WTC11 (cell line): ENCODE measurements at regions not wholly inside any gene's neighbourhood (a gene's known extent, or its start where the extent isn't known, plus 50 kb on each side); places are given as distances from the start of the nearest gene placed in this dataset.
A peak's percentile ranks its signal among the peaks of the same experiment; 100 is the strongest.

Source experiments
- ATAC-seq: fragments of 200-7000 bp; cut with Tn5 transposase; 2 replicates; pipeline ENCODE4 v1.10.0; 2021; ENCODE audit warnings: mild to moderate bottlenecking, moderate library complexity
- CTCF ChIA-PET: fragments of 300-600 bp; sonication (Branson Sonifier 250); formaldehyde crosslinking; loops from one replicate; lab custom pipeline; 2021; ENCODE audit warnings: antibody characterized with exemption; lab: Charles Lee
- POLR2A ChIA-PET: fragments of 350-600 bp; sonication (Branson Sonifier 250); formaldehyde crosslinking; loops from one replicate; lab custom pipeline; 2021; ENCODE audit warnings: antibody characterized with exemption; lab: Charles Lee
- DNase-seq: peaks from one replicate; pipeline ENCODE4 v3.0.0; 2021; ENCODE audit warnings: low spot score
- H3K27ac Mint-ChIP-seq: 2 replicates; pipeline ENCODE4 v1.8.0; 2021; ENCODE audit warnings: mixed read lengths
- H3K27me3 Mint-ChIP-seq: 2 replicates; pipeline ENCODE4 v1.8.0; 2021; ENCODE audit warnings: low read depth, mild to moderate bottlenecking, moderate library complexity, mixed read lengths
- H3K36me3 Mint-ChIP-seq: 2 replicates; pipeline ENCODE4 v1.8.0; 2021; ENCODE audit warnings: mixed read lengths
- H3K4me1 Mint-ChIP-seq: 2 replicates; pipeline ENCODE4 v1.8.0; 2022; ENCODE audit warnings: mixed read lengths
- H3K4me3 Mint-ChIP-seq: 2 replicates; pipeline ENCODE4 v1.8.0; 2021; ENCODE audit warnings: mild to moderate bottlenecking, moderate library complexity, mixed read lengths
- H3K9me3 Mint-ChIP-seq: 2 replicates; pipeline ENCODE4 v1.8.0; 2021; ENCODE audit warnings: mixed read lengths
- IRF2 ChIP-seq: sonication (generic); formaldehyde crosslinking; IDR thresholded peaks from 2 replicates; pipeline ENCODE4 v1.8.0; 2022; ENCODE audit warnings: low read depth, missing genetic modification reagents, borderline replicate concordance
- MXD4 ChIP-seq: fragments of 250-450 bp; sonication (Bioruptor Pico); IDR thresholded peaks from 2 replicates; pipeline ENCODE4 v1.8.0; 2021; ENCODE audit warnings: mild to moderate bottlenecking, moderate library complexity, borderline replicate concordance
- NFATC4 ChIP-seq: fragments of 250-450 bp; sonication (Bioruptor Pico); IDR thresholded peaks from 2 replicates; pipeline ENCODE4 v1.9.0; 2021; ENCODE audit warnings: mild to moderate bottlenecking
- NFE2L1 ChIP-seq: sonication (generic); formaldehyde crosslinking; IDR thresholded peaks from 2 replicates; pipeline ENCODE4 v1.8.1; 2023; ENCODE audit warnings: missing genetic modification reagents
- NR2C2 ChIP-seq: sonication (generic); formaldehyde crosslinking; IDR thresholded peaks from 2 replicates; pipeline ENCODE4 v1.8.0; 2022; ENCODE audit warnings: mild to moderate bottlenecking, missing genetic modification reagents
- TCF7 ChIP-seq: sonication (generic); formaldehyde crosslinking; IDR thresholded peaks from 2 replicates; pipeline ENCODE4 v1.8.0; 2022; ENCODE audit warnings: mild to moderate bottlenecking, low read depth, missing genetic modification reagents, moderate library complexity
- ZBTB21 ChIP-seq: sonication (generic); formaldehyde crosslinking; IDR thresholded peaks from 2 replicates; pipeline ENCODE4 v1.8.1; 2023; ENCODE audit warnings: mild to moderate bottlenecking, missing genetic modification reagents, borderline replicate concordance
- TF ChIP-seq, protein P1 (sequence below): fragments of 250-450 bp; sonication (Bioruptor Pico); IDR thresholded peaks from 2 replicates; pipeline ENCODE4 v1.9.0; 2021; ENCODE audit warnings: mild to moderate bottlenecking
- TF ChIP-seq, protein P2 (sequence below): sonication (generic); formaldehyde crosslinking; IDR thresholded peaks from 2 replicates; pipeline ENCODE4 v1.8.1; 2022; ENCODE audit warnings: low read depth, mild to moderate bottlenecking, moderate library complexity, missing genetic modification reagents, borderline replicate concordance
- TF ChIP-seq, protein P3 (sequence below): sonication (generic); formaldehyde crosslinking; IDR thresholded peaks from 2 replicates; pipeline ENCODE4 v1.8.1; 2023; ENCODE audit warnings: mild to moderate bottlenecking, missing genetic modification reagents
- TF ChIP-seq, protein P4 (sequence below): sonication (generic); formaldehyde crosslinking; IDR thresholded peaks from 2 replicates; pipeline ENCODE4 v1.8.0; 2023; ENCODE audit warnings: missing genetic modification reagents, mild to moderate bottlenecking, borderline replicate concordance
- TF ChIP-seq, protein P5 (sequence below): sonication (generic); formaldehyde crosslinking; IDR thresholded peaks from 2 replicates; pipeline ENCODE4 v1.8.0; 2023; ENCODE audit warnings: mild to moderate bottlenecking, missing genetic modification reagents
- TF ChIP-seq, protein P6 (sequence below): sonication (generic); formaldehyde crosslinking; IDR thresholded peaks from 2 replicates; pipeline ENCODE4 v1.8.1; 2022; ENCODE audit warnings: missing genetic modification reagents, borderline replicate concordance

DNA sequence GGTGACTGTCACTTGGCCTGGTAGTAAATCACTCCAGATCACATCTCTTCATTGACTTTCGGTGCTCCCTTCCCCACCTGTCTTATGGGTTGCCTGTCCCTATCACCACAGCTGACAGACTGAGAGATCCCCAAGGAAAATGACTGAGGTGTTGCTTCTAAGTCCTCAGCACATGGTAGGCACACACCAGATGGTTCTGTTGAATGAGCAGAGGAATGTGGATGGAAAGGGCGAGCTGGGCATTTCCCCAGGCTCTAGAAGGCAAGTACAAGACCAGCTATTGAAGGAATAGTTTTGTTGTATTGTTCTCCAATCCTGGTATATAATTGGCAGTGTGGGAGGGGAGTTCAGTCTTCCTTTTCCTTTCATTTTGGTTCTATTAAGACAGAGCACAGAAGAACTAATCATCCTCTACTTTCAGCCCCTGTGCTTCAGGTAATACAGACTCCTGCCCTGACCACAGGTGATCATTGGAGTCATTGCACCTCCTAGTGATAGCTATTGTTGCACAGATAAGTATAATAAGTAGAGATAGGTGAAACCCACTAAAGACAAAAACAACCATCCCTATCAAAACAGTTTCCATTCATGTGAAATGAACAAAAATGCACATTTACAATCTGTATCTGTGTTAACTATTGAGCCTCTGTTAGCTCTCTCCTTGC lies 158.6 kb downstream of the TRAM1L1 start:
- DNase-seq (no peak), ATAC-seq (peak; percentile 42)
- peak overlapping the region; percentile 70 for H3K4me3 Mint-ChIP-seq
- ChIA-PET CTCF (interaction anchor here (0.8 kb wide), 1 partner anchor 77 kb away, joined by 3 read pairs; no protein-coding TSS in a partner anchor), POLR2A (interaction anchor here (0.5 kb wide), 1 partner anchor 130 kb away, joined by 4 read pairs; no protein-coding TSS in a partner anchor)
- TF ChIP-seq, protein P1, sequence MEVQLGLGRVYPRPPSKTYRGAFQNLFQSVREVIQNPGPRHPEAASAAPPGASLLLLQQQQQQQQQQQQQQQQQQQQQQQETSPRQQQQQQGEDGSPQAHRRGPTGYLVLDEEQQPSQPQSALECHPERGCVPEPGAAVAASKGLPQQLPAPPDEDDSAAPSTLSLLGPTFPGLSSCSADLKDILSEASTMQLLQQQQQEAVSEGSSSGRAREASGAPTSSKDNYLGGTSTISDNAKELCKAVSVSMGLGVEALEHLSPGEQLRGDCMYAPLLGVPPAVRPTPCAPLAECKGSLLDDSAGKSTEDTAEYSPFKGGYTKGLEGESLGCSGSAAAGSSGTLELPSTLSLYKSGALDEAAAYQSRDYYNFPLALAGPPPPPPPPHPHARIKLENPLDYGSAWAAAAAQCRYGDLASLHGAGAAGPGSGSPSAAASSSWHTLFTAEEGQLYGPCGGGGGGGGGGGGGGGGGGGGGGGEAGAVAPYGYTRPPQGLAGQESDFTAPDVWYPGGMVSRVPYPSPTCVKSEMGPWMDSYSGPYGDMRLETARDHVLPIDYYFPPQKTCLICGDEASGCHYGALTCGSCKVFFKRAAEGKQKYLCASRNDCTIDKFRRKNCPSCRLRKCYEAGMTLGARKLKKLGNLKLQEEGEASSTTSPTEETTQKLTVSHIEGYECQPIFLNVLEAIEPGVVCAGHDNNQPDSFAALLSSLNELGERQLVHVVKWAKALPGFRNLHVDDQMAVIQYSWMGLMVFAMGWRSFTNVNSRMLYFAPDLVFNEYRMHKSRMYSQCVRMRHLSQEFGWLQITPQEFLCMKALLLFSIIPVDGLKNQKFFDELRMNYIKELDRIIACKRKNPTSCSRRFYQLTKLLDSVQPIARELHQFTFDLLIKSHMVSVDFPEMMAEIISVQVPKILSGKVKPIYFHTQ (CRISPR knock-in tag): no peak
- TF ChIP-seq MXD4 (no peak), ZBTB21 (CRISPR knock-in tag) (no peak), NR2C2 (CRISPR knock-in tag) (no peak), NFE2L1 (CRISPR knock-in tag) (no peak), NFATC4 (CRISPR knock-in tag) (no peak), TCF7 (CRISPR knock-in tag) (no peak), IRF2 (no peak)
- TF ChIP-seq, protein P2, sequence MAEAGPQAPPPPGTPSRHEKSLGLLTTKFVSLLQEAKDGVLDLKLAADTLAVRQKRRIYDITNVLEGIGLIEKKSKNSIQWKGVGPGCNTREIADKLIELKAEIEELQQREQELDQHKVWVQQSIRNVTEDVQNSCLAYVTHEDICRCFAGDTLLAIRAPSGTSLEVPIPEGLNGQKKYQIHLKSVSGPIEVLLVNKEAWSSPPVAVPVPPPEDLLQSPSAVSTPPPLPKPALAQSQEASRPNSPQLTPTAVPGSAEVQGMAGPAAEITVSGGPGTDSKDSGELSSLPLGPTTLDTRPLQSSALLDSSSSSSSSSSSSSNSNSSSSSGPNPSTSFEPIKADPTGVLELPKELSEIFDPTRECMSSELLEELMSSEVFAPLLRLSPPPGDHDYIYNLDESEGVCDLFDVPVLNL (CRISPR knock-in tag): no peak
- TF ChIP-seq, protein P3, sequence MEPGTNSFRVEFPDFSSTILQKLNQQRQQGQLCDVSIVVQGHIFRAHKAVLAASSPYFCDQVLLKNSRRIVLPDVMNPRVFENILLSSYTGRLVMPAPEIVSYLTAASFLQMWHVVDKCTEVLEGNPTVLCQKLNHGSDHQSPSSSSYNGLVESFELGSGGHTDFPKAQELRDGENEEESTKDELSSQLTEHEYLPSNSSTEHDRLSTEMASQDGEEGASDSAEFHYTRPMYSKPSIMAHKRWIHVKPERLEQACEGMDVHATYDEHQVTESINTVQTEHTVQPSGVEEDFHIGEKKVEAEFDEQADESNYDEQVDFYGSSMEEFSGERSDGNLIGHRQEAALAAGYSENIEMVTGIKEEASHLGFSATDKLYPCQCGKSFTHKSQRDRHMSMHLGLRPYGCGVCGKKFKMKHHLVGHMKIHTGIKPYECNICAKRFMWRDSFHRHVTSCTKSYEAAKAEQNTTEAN (CRISPR knock-in tag): no peak
- TF ChIP-seq, protein P4, sequence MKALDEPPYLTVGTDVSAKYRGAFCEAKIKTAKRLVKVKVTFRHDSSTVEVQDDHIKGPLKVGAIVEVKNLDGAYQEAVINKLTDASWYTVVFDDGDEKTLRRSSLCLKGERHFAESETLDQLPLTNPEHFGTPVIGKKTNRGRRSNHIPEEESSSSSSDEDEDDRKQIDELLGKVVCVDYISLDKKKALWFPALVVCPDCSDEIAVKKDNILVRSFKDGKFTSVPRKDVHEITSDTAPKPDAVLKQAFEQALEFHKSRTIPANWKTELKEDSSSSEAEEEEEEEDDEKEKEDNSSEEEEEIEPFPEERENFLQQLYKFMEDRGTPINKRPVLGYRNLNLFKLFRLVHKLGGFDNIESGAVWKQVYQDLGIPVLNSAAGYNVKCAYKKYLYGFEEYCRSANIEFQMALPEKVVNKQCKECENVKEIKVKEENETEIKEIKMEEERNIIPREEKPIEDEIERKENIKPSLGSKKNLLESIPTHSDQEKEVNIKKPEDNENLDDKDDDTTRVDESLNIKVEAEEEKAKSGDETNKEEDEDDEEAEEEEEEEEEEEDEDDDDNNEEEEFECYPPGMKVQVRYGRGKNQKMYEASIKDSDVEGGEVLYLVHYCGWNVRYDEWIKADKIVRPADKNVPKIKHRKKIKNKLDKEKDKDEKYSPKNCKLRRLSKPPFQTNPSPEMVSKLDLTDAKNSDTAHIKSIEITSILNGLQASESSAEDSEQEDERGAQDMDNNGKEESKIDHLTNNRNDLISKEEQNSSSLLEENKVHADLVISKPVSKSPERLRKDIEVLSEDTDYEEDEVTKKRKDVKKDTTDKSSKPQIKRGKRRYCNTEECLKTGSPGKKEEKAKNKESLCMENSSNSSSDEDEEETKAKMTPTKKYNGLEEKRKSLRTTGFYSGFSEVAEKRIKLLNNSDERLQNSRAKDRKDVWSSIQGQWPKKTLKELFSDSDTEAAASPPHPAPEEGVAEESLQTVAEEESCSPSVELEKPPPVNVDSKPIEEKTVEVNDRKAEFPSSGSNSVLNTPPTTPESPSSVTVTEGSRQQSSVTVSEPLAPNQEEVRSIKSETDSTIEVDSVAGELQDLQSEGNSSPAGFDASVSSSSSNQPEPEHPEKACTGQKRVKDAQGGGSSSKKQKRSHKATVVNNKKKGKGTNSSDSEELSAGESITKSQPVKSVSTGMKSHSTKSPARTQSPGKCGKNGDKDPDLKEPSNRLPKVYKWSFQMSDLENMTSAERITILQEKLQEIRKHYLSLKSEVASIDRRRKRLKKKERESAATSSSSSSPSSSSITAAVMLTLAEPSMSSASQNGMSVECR: no peak
- TF ChIP-seq, protein P5, sequence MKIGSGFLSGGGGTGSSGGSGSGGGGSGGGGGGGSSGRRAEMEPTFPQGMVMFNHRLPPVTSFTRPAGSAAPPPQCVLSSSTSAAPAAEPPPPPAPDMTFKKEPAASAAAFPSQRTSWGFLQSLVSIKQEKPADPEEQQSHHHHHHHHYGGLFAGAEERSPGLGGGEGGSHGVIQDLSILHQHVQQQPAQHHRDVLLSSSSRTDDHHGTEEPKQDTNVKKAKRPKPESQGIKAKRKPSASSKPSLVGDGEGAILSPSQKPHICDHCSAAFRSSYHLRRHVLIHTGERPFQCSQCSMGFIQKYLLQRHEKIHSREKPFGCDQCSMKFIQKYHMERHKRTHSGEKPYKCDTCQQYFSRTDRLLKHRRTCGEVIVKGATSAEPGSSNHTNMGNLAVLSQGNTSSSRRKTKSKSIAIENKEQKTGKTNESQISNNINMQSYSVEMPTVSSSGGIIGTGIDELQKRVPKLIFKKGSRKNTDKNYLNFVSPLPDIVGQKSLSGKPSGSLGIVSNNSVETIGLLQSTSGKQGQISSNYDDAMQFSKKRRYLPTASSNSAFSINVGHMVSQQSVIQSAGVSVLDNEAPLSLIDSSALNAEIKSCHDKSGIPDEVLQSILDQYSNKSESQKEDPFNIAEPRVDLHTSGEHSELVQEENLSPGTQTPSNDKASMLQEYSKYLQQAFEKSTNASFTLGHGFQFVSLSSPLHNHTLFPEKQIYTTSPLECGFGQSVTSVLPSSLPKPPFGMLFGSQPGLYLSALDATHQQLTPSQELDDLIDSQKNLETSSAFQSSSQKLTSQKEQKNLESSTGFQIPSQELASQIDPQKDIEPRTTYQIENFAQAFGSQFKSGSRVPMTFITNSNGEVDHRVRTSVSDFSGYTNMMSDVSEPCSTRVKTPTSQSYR (CRISPR knock-in tag): no peak
- TF ChIP-seq, protein P6, sequence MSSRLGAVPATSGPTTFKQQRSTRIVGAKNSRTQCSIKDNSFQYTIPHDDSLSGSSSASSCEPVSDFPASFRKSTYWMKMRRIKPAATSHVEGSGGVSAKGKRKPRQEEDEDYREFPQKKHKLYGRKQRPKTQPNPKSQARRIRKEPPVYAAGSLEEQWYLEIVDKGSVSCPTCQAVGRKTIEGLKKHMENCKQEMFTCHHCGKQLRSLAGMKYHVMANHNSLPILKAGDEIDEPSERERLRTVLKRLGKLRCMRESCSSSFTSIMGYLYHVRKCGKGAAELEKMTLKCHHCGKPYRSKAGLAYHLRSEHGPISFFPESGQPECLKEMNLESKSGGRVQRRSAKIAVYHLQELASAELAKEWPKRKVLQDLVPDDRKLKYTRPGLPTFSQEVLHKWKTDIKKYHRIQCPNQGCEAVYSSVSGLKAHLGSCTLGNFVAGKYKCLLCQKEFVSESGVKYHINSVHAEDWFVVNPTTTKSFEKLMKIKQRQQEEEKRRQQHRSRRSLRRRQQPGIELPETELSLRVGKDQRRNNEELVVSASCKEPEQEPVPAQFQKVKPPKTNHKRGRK (CRISPR knock-in tag): no peak
- H3K36me3 Mint-ChIP-seq: no peaks in the 10 kb centered on the region
- peaks cover 14% of the 10 kb centered on the region for H3K27me3 Mint-ChIP-seq
- H3K9me3 Mint-ChIP-seq: no peaks in the 10 kb centered on the region
- peaks cover 15% of the 10 kb centered on the region for H3K4me1 Mint-ChIP-seq
- H3K27ac Mint-ChIP-seq: no peak overlapping the region
